RWPE1 (cell line): ENCODE measurements at regions not wholly inside any gene's neighbourhood (a gene's known extent, or its start where the extent isn't known, plus 50 kb on each side); places are given as distances from the start of the nearest gene placed in this dataset.

Source experiments
- CTCF ChIA-PET: fragments of 350-600 bp; sonication (Branson Sonifier 250); formaldehyde crosslinking; extraction: SDS; loops from one replicate; lab custom pipeline; 2021; lab: Yijun Ruan, JAX
- POLR2A ChIA-PET: fragments of 400-600 bp; formaldehyde crosslinking; extraction: SDS; loops from one replicate; lab custom pipeline; 2020; ENCODE audit warnings: antibody characterized with exemption; ENCODE audit not compliant: low non-redundant PET; lab: Yijun Ruan, JAX
- DNase-seq: peaks from one replicate; pipeline ENCODE4 v3.0.0; 2012; ENCODE audit warnings: low spot score
- H3K27ac ChIP-seq: fragments of 450-650 bp; 2 replicates; pipeline ENCODE4 v1.5.1; 2017
- CTCF ChIP-seq: fragments of 450-650 bp; conservative IDR thresholded peaks from 2 replicates; pipeline ENCODE4 v1.5.1; 2017; ENCODE audit warnings: low read depth, mild to moderate bottlenecking

GRCh38 chr17:72034000-72034399 lies 86.8 kb upstream of the SOX9 start:
- ChIA-PET POLR2A (no interaction called here), CTCF (no interaction called here)
- DNase-seq, result no peak
- TF ChIP-seq CTCF, result no peak
- H3K27ac ChIP-seq, result no peak overlapping the region

DNA sequence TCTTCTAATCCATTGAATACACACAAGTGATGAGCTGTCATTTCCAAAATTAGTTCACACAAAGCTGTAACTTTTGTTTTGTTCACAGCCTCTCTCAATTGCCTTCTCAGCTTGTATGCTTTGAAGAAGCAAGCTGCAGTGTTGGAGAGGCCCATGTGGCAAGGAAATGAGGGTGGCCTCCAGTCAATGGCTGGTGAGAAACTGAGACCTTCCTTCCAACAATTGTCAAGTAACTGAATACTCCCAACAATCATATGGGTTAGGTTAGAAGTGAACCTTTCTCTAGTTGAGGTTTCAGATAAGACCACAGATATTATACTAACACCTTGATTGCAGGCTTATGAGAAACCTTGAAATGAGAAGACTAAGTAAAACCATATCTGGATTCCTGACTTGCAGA lies 82.4 kb upstream of the SOX9 start:
- CTCF ChIA-PET, result no interaction called here

GRCh38 chr17:72039490-72039889 lies 81.3 kb upstream of the SOX9 start:
- H3K27ac ChIP-seq, result no peak overlapping the region
- no peak for DNase-seq
- ChIA-PET CTCF (interaction anchor here (0.6 kb wide), 1 partner anchor 22 kb away, joined by 3 read pairs; no protein-coding TSS in a partner anchor), POLR2A (no interaction called here)
- TF ChIP-seq CTCF, result no peak

More for the DNA sequence above, 82.4 kb upstream of the SOX9 start:
- no peak for DNase-seq
- POLR2A ChIA-PET, result no interaction called here
- TF ChIP-seq CTCF, result no peak
- H3K27ac ChIP-seq, result no peak overlapping the region

DNA sequence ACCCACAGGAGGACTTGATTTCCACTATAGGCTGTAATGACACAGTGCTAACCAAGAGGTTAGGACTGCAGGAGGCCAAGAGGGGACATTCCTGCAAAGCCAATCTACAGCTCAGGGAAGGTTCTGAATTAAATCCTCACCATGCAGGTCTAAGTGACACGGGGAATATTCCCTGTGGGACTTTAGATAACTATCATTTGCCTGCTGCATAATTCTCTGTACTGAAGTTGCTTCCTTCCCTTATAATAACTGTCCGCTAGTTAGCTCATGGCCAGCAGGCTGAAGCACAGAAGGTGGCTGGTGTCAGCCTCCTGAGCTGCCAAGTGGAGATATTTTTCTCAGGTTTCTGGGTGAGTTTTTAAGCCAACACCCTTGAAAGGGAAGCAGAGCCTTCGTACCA lies 74.6 kb upstream of the SOX9 start:
- POLR2A ChIA-PET, result no interaction called here
- no peak for TF ChIP-seq CTCF
- CTCF ChIA-PET, result no interaction called here
- DNase-seq, result no peak
- H3K27ac ChIP-seq, result no peak overlapping the region

GRCh38 chr17:72046643-72047612 lies 73.9 kb upstream of the SOX9 start:
- ChIA-PET CTCF (interaction anchor here (0.7 kb wide), 1 partner anchor 21 kb away, joined by 3 read pairs; no protein-coding TSS in a partner anchor), POLR2A (no interaction called here)
- TF ChIP-seq CTCF, result no peak
- no peak for DNase-seq
- H3K27ac ChIP-seq, result no peak overlapping the region

GRCh38 chr17:72049914-72050313 lies 70.9 kb upstream of the SOX9 start:
- ChIA-PET CTCF (interaction anchor here (0.7 kb wide), 1 partner anchor 256 kb away, joined by 3 read pairs; no protein-coding TSS in a partner anchor), POLR2A (no interaction called here)
- DNase-seq, result no peak
- no peak overlapping the region for H3K27ac ChIP-seq
- TF ChIP-seq CTCF, result no peak
